GM12865 (cell line): ENCODE measurements at regions not wholly inside any gene's neighbourhood (a gene's known extent, or its start where the extent isn't known, plus 50 kb on each side); places are given as distances from the start of the nearest gene placed in this dataset.

Experiments used
- DNase-seq: peaks from one replicate; pipeline ENCODE4 v3.0.0; 2010; ENCODE audit warnings: low read depth
- H3K4me3 ChIP-seq: 2 replicates; pipeline ENCODE4 v1.5.1; 2011; ENCODE audit warnings: mild to moderate bottlenecking, low read depth, low read length, control low read depth
- CTCF ChIP-seq: IDR thresholded peaks from 2 replicates; pipeline ENCODE4 v1.5.1; 2011; ENCODE audit warnings: low read length, control low read depth, low read depth, inconsistent platforms; ENCODE audit not compliant: insufficient read depth; ENCODE audit errors: missing control alignments

GRCh38 chr17:31757097-31757496, 101.9 kb downstream of the COPRS start:
- no peak overlapping the region for H3K4me3 ChIP-seq
- no peak for TF ChIP-seq CTCF
- DNase-seq, result no peak

GRCh38 chr17:31754239-31754945, 104.7 kb downstream of the COPRS start:
- no peak for DNase-seq
- TF ChIP-seq CTCF, result no peak
- no peak overlapping the region for H3K4me3 ChIP-seq

- DNase-seq, result no peak
- H3K4me3 ChIP-seq, result no peak overlapping the region
- no peak for TF ChIP-seq CTCF
Measured at GRCh38 chr17:31753011-31753410, 106.0 kb downstream of the COPRS start.

GRCh38 chr17:31752584-31752983, 106.5 kb downstream of the COPRS start:
- DNase-seq, result no peak
- no peak for TF ChIP-seq CTCF
- no peak overlapping the region for H3K4me3 ChIP-seq

GRCh38 chr17:31750578-31750977, 108.5 kb downstream of the COPRS start:
- no peak overlapping the region for H3K4me3 ChIP-seq
- no peak for TF ChIP-seq CTCF
- DNase-seq, result no peak

GRCh38 chr17:31748881-31749280, 110.2 kb downstream of the COPRS start:
- TF ChIP-seq CTCF, result no peak

More at GRCh38 chr17:31748881-31749280, 110.2 kb downstream of the COPRS start:
- no peak for DNase-seq
- H3K4me3 ChIP-seq, result no peak overlapping the region
